ENCODE measurements at regions not wholly inside any gene's neighbourhood (a gene's known extent, or its start where the extent isn't known, plus 50 kb on each side); places are given as distances from the start of the nearest gene placed in this dataset.

- ATAC-seq (no peak), DNase-seq (ENCODE audit: low spot score) (no peak)
- Mint-ChIP-seq H3K4me1 (no peaks in the 10 kb centered on the region), H3K4me3 (no peak overlapping the region), H3K27ac (no peak overlapping the region), H3K36me3 (ENCODE audit: low read depth) (no peaks in the 10 kb centered on the region), H3K9me3 (no peaks in the 10 kb centered on the region), H3K27me3 (ENCODE audit: insufficient read depth, low read depth, poor library complexity) (no peaks in the 10 kb centered on the region)
- Histone ChIP-seq H3K9me2 (ENCODE audit: insufficient read depth) (no peaks in the 10 kb centered on the region), H3K4me3 (no peak overlapping the region), H3K4me2 (no peak overlapping the region), H3F3A (replicated peaks; ENCODE audit: low read depth) (no peaks in the 10 kb centered on the region), H3K4me1 (ENCODE audit: insufficient read depth) (no peaks in the 10 kb centered on the region), H4K20me1 (replicated peaks; ENCODE audit: insufficient read depth) (no peaks in the 10 kb centered on the region), H2AFZ (no peak overlapping the region), H3K79me2 (replicated peaks; ENCODE audit: insufficient read depth) (no peaks in the 10 kb centered on the region), H3K27ac (ENCODE audit: low read depth) (no peak overlapping the region), H3K36me3 (ENCODE audit: insufficient read depth) (no peaks in the 10 kb centered on the region), H3K27me3 (ENCODE audit: insufficient read depth) (no peaks in the 10 kb centered on the region)
- TF ChIP-seq POLR2AphosphoS5 (IDR thresholded peaks at IDR 0.05; ENCODE audit: low read depth): no peak
- TF ChIP-seq STAT1 (IDR thresholded peaks at IDR 0.05; ENCODE audit: unreplicated experiment): no peak
- TF ChIP-seq ETS1 (IDR thresholded peaks at IDR 0.05): no peak
- no peak for TF ChIP-seq EZH2phosphoT487 (IDR thresholded peaks at IDR 0.05; ENCODE audit: unreplicated experiment)
- TF ChIP-seq ZNF331 (CRISPR knock-in tag; IDR thresholded peaks at IDR 0.05; ENCODE audit: low read depth): no peak
- no peak for TF ChIP-seq EZH2 (IDR thresholded peaks at IDR 0.05; ENCODE audit: low read depth, unreplicated experiment)
- no peak for TF ChIP-seq CTCF (conservative IDR thresholded peaks at IDR 0.05; ENCODE audit: low read depth in 2 of 2)
- TF ChIP-seq REST (IDR thresholded peaks at IDR 0.05; ENCODE audit: unreplicated experiment): no peak
- no peak for TF ChIP-seq ZNF462 (CRISPR knock-in tag; IDR thresholded peaks at IDR 0.05)
- no peak for TF ChIP-seq NANOG (IDR thresholded peaks at IDR 0.05; ENCODE audit: borderline replicate concordance)
- no peak for TF ChIP-seq ZNF114 (CRISPR knock-in tag; IDR thresholded peaks at IDR 0.05)
- no peak for TF ChIP-seq JUNB (IDR thresholded peaks at IDR 0.05; ENCODE audit: unreplicated experiment)
- no peak for TF ChIP-seq CREB1 (CRISPR knock-in tag; IDR thresholded peaks at IDR 0.05; ENCODE audit: low read depth)
Observed at GRCh38 chr21:15999741-16000140, 270.0 kb downstream of the USP25 start.

Data from GM23338 (cell line).